Neuronal stem cell (in vitro differentiated cells): ENCODE measurements at regions not wholly inside any gene's neighbourhood (a gene's known extent, or its start where the extent isn't known, plus 50 kb on each side); places are given as distances from the start of the nearest gene placed in this dataset.

ENCODE experiments used
- DNase-seq: peaks from one replicate; pipeline ENCODE4 v3.0.0-alpha.2; 2013; ENCODE audit warnings: low spot score
- H2AFZ ChIP-seq: one replicate; pipeline ENCODE4 v1.6.1; 2013; ENCODE audit warnings: mild to moderate bottlenecking, low read length, inconsistent platforms
- H2AK5ac ChIP-seq: 2 replicates; pipeline ENCODE4 v1.6.1; 2013; ENCODE audit warnings: low read depth, mild to moderate bottlenecking, inconsistent platforms, low read length, moderate library complexity, mixed read lengths
- H2BK120ac ChIP-seq: 2 replicates; pipeline ENCODE4 v1.6.1; 2013; ENCODE audit warnings: low read depth, mild to moderate bottlenecking, inconsistent platforms, low read length, moderate library complexity, mixed read lengths
- H2BK12ac ChIP-seq: one replicate; pipeline ENCODE4 v1.6.1; 2013; ENCODE audit warnings: low read length, inconsistent platforms
- H2BK15ac ChIP-seq: 2 replicates; pipeline ENCODE4 v1.6.1; 2013; ENCODE audit warnings: mild to moderate bottlenecking, low read length, inconsistent platforms, mixed read lengths
- H2BK5ac ChIP-seq: one replicate; pipeline ENCODE4 v1.6.1; 2013; ENCODE audit warnings: inconsistent platforms, mild to moderate bottlenecking, low read length, moderate library complexity
- H3K14ac ChIP-seq: one replicate; pipeline ENCODE4 v1.6.1; 2013; ENCODE audit warnings: low read length, inconsistent platforms
- H3K18ac ChIP-seq: 2 replicates; pipeline ENCODE4 v1.6.1; 2013; ENCODE audit warnings: low read length, inconsistent platforms
- H3K23ac ChIP-seq: 2 replicates; pipeline ENCODE4 v1.6.1; 2013; ENCODE audit warnings: low read depth, mild to moderate bottlenecking, mixed read lengths, low read length, inconsistent platforms; ENCODE audit not compliant: poor library complexity
- H3K27ac ChIP-seq: replicated peaks from 3 replicates; pipeline ENCODE4 v1.5.1; 2013; ENCODE audit warnings: low read length, inconsistent platforms
- H3K27me3 ChIP-seq, 3 experiments: 2 replicates each; pipeline ENCODE4 v1.6.1; 2013; ENCODE audit warnings: low read length in 3 of 3, mild to moderate bottlenecking in 2 of 3, inconsistent platforms in 1 of 3, low read depth in 1 of 3, mixed read lengths in 1 of 3, moderate library complexity in 1 of 3; ENCODE audit not compliant: control insufficient read depth in 3 of 3, insufficient read depth in 3 of 3
- H3K36me3 ChIP-seq, 2 donors: replicated peaks in 1 of 2; 2 replicates each; pipeline ENCODE4 v1.6.1; 2013; ENCODE audit warnings: low read length in 2 of 2; ENCODE audit not compliant: control insufficient read depth in 2 of 2, insufficient read depth in 2 of 2
- H3K4ac ChIP-seq: 2 replicates; pipeline ENCODE4 v1.6.1; 2013; ENCODE audit warnings: inconsistent platforms, mild to moderate bottlenecking, low read length, moderate library complexity
- H3K4me1 ChIP-seq, 2 donors: 1 replicate in 1 of 2; 2 replicates in 1 of 2; pipeline ENCODE4 v1.6.1; 2013; ENCODE audit warnings: low read length in 2 of 2, low read depth in 1 of 2; ENCODE audit not compliant: control insufficient read depth in 2 of 2, insufficient read depth in 1 of 2
- H3K4me2 ChIP-seq: one replicate; pipeline ENCODE4 v1.6.1; 2013; ENCODE audit warnings: mild to moderate bottlenecking, low read length, inconsistent platforms; ENCODE audit not compliant: insufficient read depth, poor library complexity, severe bottlenecking
- H3K4me3 ChIP-seq, 2 donors: 2 replicates each; pipeline ENCODE4 v1.5.1; 2013; ENCODE audit warnings: low read length in 2 of 2, mild to moderate bottlenecking in 2 of 2, inconsistent platforms in 1 of 2, moderate library complexity in 1 of 2
- H3K79me1 ChIP-seq: one replicate; pipeline ENCODE4 v1.6.1; 2013; ENCODE audit warnings: low read depth, mild to moderate bottlenecking, inconsistent platforms, low read length, moderate library complexity
- H3K9ac ChIP-seq: one replicate; pipeline ENCODE4 v1.6.1; 2013; ENCODE audit warnings: mild to moderate bottlenecking, low read depth, low read length, inconsistent platforms; ENCODE audit not compliant: poor library complexity
- H3K9me3 ChIP-seq, 2 donors: replicated peaks in 1 of 2; 2 replicates each; pipeline versions ENCODE3 to v1.6.1; 2013; ENCODE audit warnings: low read length in 2 of 2, mild to moderate bottlenecking in 2 of 2, inconsistent platforms in 1 of 2, low read depth in 1 of 2, mixed read lengths in 1 of 2, moderate library complexity in 1 of 2; ENCODE audit not compliant: control insufficient read depth in 2 of 2, insufficient read depth in 1 of 2
- H4K8ac ChIP-seq: one replicate; pipeline ENCODE4 v1.6.1; 2013; ENCODE audit warnings: low read depth, mild to moderate bottlenecking, inconsistent platforms, low read length, moderate library complexity
- H4K91ac ChIP-seq: one replicate; pipeline ENCODE4 v1.6.1; 2013; ENCODE audit warnings: low read length, low read depth, mild to moderate bottlenecking, inconsistent platforms; ENCODE audit not compliant: poor library complexity
- WGBS, 2 donors: extraction: QIAGEN DNeasy Blood & Tissue Kit; methylation state at CpG; one replicate each; pipeline ENCODE4 v1.1.7; 2013; ENCODE audit warnings: missing lambda C conversion rate in 2 of 2, mixed read lengths in 1 of 2; ENCODE audit not compliant: insufficient read length in 2 of 2, insufficient replicate concordance in 1 of 2; ENCODE audit errors: extremely low coverage in 2 of 2; 5-methylcytosine and 5-hydroxymethylcytosine counted together

DNA sequence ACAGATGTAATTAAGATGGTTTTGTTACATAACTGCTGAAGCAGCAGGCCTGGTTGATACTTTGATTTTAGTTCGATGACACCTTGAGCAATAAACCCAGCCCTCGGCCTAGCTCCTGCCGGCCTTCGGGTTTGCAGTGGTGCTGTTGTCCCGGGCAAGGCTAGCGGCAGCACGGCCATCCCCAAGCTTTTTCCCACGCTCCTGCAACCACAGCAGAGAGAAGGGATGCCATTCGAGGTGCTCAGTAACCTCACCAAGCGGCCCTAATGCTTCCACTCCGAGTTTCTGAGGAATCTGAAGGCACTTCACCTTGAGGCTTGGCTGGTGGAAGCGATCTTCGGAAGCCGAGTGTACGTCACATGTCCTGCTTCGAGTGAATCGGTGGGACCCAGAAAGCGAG is 182.1 kb downstream of the NAF1 start:
- Histone ChIP-seq H3K4me1 (peaks cover 0 to 3% of the 10 kb centered on the region in 2 donors), H3K14ac (no peak overlapping the region), H3K4ac (no peak overlapping the region), H3K9me3 (peaks cover 0 to 2% of the 10 kb centered on the region in 2 donors), H2AK5ac (no peak overlapping the region), H2AFZ (no peak overlapping the region), H3K27ac (no peak overlapping the region), H3K23ac (no peak overlapping the region), H2BK120ac (no peak overlapping the region), H3K4me2 (no peak overlapping the region), H2BK5ac (no peak overlapping the region), H3K79me1 (no peaks in the 10 kb centered on the region), H4K8ac (no peak overlapping the region), H3K27me3 (no peaks in the 10 kb centered on the region), H3K9ac (no peak overlapping the region), H3K18ac (no peak overlapping the region), H3K36me3 (no peaks in the 10 kb centered on the region), H2BK12ac (no peak overlapping the region), H3K4me3 (peak overlapping the region in 1 of 2 donors; percentile 24), H4K91ac (no peak overlapping the region), H2BK15ac (no peak overlapping the region)
- DNase-seq: no peak
- no CpG with 5 or more reads among the region's 18 CpGs for WGBS, 2 donors

- Histone ChIP-seq H2AFZ (no peak overlapping the region), H3K4me1 (no peaks in the 10 kb centered on the region), H3K79me1 (no peaks in the 10 kb centered on the region), H3K9me3 (peaks cover 0 to 2% of the 10 kb centered on the region in 2 donors), H3K36me3 (no peaks in the 10 kb centered on the region), H3K27me3 (no peaks in the 10 kb centered on the region), H3K4me3 (no peak overlapping the region), H4K91ac (no peak overlapping the region), H3K4ac (no peak overlapping the region), H2BK120ac (no peak overlapping the region), H2BK5ac (no peak overlapping the region), H2AK5ac (no peak overlapping the region), H3K23ac (no peak overlapping the region), H2BK15ac (no peak overlapping the region), H3K14ac (no peak overlapping the region), H3K18ac (no peak overlapping the region), H2BK12ac (no peak overlapping the region), H3K27ac (no peak overlapping the region), H3K9ac (no peak overlapping the region), H4K8ac (no peak overlapping the region), H3K4me2 (no peak overlapping the region)
- DNase-seq: no peak
- WGBS, 2 donors: no CpG with 5 or more reads among the region's 2 CpGs
These were observed 184.9 kb downstream of the NAF1 start for GRCh38 chr4:162981823-162982222.

- Histone ChIP-seq H3K4ac (no peak overlapping the region), H2AFZ (no peak overlapping the region), H4K91ac (no peak overlapping the region), H3K36me3 (no peaks in the 10 kb centered on the region), H2AK5ac (no peak overlapping the region), H3K4me2 (no peak overlapping the region), H3K9ac (no peak overlapping the region), H2BK5ac (no peak overlapping the region), H3K18ac (no peak overlapping the region), H3K4me3 (no peak overlapping the region), H3K27ac (no peak overlapping the region), H3K27me3 (no peaks in the 10 kb centered on the region), H3K23ac (no peak overlapping the region), H2BK15ac (no peak overlapping the region), H3K9me3 (no peaks in the 10 kb centered on the region), H3K79me1 (no peaks in the 10 kb centered on the region), H3K14ac (no peak overlapping the region), H2BK120ac (no peak overlapping the region), H2BK12ac (no peak overlapping the region), H3K4me1 (no peaks in the 10 kb centered on the region), H4K8ac (no peak overlapping the region)
- no CpG with 5 or more reads among the region's 2 CpGs for WGBS, 2 donors
- DNase-seq: no peak
These were observed 188.3 kb downstream of the NAF1 start for GRCh38 chr4:162978398-162978797.

- no peaks in the 10 kb centered on the region for H3K4me1 ChIP-seq
These were observed 188.9 kb downstream of the NAF1 start for GRCh38 chr4:162977788-162978187.

More at GRCh38 chr4:162977788-162978187, 188.9 kb downstream of the NAF1 start:
- Histone ChIP-seq H2AK5ac (no peak overlapping the region), H3K27me3 (no peaks in the 10 kb centered on the region), H2BK120ac (no peak overlapping the region), H2AFZ (no peak overlapping the region), H3K4me3 (no peak overlapping the region), H3K36me3 (no peaks in the 10 kb centered on the region), H2BK5ac (no peak overlapping the region), H3K18ac (no peak overlapping the region), H2BK12ac (no peak overlapping the region), H2BK15ac (no peak overlapping the region), H3K27ac (no peak overlapping the region), H4K91ac (no peak overlapping the region), H3K4me2 (no peak overlapping the region), H3K79me1 (no peaks in the 10 kb centered on the region), H3K9me3 (no peaks in the 10 kb centered on the region), H3K9ac (no peak overlapping the region), H4K8ac (no peak overlapping the region), H3K4ac (no peak overlapping the region), H3K23ac (no peak overlapping the region), H3K14ac (no peak overlapping the region)
- WGBS, 2 donors: no CpG with 5 or more reads among the region's 2 CpGs
- no peak for DNase-seq
